ENCODE measurements at regions not wholly inside any gene's neighbourhood (a gene's known extent, or its start where the extent isn't known, plus 50 kb on each side); places are given as distances from the start of the nearest gene placed in this dataset.
"Not testable (repeated sequence)": the region's sequence is repeated elsewhere in the genome, so short reads cannot be mapped to it uniquely, and the experiment has no call there.

DNA sequence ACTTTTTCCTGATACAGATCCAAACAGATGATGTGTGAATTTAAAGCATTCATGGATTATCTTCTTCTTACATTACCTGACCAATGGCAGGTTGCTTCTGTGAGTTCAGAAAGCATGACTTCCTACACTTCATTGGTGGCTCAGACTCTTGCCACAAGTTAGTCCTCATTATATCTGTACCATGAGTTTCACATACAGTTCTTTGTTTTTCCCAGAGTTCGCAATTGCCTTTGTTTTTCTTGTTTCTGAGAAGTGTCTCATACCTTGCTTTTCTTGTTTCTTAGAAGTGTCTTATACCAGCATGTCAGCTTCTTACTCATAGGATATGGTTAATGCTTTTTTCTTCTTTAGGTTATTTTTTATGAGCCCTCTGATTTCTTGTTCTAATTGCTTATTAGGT lies 133.8 kb upstream of the TLE3 start:
- DNase-seq (ENCODE audit: low read depth), result no peak

DNA sequence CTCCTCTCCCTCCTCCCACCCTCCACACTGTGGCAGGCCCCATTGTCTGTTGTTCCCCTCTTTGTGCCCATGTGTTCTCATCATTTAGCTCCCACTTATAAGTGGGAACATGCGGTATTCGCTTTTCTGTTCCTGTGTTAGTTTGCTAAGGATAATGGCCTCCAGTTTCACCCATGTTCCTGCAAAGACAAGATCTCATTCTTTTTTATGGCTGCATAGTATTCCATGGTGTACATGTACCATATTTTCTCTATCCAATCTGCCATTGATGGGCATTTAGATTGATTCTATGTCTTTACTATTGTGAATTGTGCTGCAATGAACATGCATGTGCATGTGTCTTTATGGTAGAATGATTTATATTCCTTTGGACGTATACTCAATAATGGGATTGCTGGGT lies 130.2 kb upstream of the TLE3 start:
- DNase-seq (ENCODE audit: low read depth), result not testable (repeated sequence)

GRCh38 chr15:70227147-70227546 lies 129.4 kb upstream of the TLE3 start:
- DNase-seq (ENCODE audit: low read depth), result no peak

DNA sequence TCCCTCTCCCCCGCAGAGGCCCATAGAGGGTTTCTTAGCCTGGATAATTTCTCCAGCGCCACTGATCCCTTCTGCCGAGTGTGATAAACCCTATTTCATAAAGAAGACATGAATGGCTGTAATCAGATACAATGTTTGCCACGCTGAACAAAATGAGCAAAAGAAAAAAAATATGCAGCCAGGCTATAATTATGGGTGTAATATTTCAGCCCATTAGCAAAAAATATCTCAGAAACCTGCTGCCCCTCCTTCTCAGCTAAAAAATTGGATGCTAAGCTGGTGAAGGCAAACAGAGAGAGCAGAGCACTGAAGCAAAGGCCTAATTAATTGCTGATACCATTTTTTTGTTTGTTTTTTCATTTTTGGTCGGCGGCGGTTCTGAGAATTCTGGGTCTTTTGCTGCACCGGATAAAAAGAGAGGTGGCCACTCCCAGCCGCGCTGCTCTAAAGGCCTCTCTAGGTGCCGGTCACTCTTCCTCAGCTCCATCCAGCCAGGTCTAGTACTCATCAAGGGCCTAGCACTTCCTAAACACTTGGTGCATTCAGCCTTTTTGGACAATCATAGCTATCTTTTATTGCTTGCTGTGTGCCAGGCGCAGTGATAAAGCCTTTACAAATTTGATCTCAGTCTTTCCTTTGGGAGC lies 128.7 kb upstream of the TLE3 start:
- DNase-seq (ENCODE audit: low read depth), result no peak

GRCh38 chr15:70225416-70225815 lies 127.7 kb upstream of the TLE3 start:
- DNase-seq (ENCODE audit: low read depth), result no peak

DNA sequence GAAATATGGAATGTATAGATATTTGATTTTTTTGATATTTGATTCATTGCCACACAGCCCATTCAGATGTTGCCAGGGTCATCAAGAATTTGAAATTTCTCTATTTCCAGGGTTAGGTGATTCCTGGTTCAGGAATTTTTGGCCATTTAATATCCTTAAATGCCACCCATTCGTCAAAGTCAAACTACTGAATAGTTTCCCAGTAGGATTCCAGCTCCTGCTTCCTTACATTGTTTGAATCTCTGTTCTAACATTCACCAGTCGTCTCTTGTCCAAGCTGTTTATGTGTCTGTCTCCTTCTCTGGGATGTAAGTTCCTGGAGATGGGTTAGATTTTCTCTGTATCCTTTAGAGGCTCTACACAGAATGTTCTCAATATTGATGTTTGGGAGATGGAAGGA lies 124.9 kb upstream of the TLE3 start:
- DNase-seq (ENCODE audit: low read depth), result no peak

GRCh38 chr15:70220490-70221096 lies 122.9 kb upstream of the TLE3 start:
- DNase-seq (ENCODE audit: low read depth), result no peak

- DNase-seq (ENCODE audit: low read depth), result no peak
Measured at GRCh38 chr15:70219966-70220365, 122.2 kb upstream of the TLE3 start.

DNA sequence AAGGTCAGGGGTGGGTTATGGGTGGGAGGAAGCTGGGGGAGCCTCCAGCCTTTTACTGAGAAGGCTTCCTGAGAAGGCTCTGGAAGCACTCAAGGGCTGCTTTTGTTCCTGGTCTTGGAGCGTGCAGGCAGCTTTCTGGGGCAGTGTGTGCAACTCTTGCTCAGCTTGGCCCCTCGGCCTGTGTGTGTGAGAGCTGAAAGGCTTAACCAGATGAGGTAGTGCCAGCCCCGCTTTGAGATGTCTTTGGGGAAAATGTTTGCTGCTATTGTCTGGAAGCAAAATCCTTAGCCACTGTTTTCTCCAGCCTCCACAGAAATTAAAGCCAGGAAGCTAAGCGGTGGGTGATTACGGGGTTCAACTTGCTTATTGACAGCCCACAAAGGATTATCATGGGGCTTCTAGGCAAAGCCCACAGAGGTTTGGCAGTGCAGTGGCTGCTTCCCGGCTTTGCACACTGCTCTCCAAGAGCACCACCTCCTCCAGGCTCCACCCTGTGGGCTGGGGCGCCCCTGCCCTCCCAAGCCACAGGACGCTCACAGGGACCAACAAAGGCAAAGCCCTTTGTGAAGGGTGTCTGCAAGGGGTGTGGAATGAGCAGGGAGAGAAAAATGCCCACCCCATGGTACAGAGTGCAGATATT lies 121.7 kb upstream of the TLE3 start:
- DNase-seq (ENCODE audit: low read depth), result no peak

DNA sequence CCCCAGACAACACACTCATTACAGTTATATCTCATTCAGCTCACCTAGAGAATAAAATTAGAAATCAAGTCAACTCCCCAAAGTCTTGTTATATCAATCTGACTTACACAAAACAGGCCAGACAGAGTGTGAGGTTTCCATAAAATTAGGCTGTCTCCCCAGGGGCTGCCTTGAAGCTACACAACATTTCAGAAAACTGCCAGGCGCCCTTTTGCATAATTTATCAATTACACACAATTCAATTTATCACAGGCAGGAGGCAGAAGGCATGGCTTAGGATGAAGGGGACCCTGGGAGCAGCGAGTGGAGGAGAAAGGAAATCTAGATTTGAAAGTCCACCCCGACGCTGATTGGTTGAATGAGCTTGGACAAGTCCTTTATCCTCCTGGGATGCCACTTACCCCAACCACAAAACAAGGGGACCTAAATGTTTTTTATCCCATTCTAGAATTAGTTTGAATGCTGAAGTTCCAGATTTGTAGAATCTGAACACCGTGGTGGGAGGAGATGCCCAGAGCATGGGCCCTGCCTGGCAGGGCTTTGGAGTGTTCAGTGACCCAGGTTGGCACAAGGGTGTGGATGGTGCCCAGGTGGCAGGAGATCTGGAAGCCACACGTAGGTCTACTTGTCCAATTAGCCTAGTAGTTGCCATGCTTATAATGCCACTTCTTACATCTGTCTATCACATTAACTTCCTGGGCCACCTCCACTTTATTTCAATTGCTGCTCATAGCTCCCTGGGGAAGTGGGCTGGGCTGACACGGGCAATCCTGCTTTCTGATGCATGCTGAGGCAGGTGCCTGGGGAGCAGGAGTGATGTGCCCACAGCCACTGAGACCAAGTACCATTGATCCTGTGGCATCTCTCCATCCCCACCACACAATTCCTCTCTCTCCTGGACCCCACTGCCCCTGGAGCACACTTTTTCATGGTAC lies 119.8 kb upstream of the TLE3 start:
- no peak for DNase-seq (ENCODE audit: low read depth)

DNA sequence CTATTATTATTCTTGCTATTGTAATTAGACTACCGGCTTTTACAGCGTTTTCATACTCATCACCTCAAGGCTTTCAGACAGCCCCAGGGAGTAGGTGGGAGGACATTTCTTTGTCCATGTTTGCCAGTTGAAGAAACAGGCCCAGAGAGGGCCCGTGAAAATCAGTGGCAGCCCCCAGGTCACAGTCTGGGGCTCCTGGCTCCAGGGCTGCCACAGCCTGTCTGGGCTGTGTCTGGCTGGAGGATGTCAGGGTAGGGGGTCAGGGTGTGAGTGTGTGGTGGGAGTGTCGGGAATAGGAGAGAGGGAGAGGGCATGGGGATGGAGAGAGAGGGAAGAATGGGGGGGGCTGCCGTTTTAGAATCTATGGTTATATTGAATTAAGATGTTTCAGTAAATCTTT lies 118.2 kb upstream of the TLE3 start:
- no peak for DNase-seq (ENCODE audit: low read depth)

- DNase-seq (ENCODE audit: low read depth), result no peak
Measured at GRCh38 chr15:70214941-70215635, 117.4 kb upstream of the TLE3 start.

DNA sequence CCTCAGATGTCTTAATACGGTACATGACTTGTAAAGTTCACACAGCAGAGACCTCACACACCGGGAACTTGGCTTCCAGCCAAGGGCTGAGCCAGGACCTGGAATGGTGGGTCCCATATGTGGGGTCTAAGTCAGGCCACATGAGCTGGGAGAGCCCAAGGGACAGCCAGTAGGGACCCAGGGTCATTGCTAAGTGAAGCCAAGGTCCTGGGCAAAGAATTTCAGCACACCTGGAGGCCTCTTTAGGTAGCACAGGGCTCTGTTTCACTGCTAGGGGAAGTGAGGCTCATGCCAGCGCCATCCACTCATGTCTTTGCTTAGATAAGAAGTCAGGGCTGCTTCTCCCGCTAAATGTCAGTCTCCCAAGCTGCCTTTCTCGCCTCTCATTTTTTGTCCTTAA lies 116.6 kb upstream of the TLE3 start:
- DNase-seq (ENCODE audit: low read depth), result no peak

GRCh38 chr15:70213794-70214193 lies 116.1 kb upstream of the TLE3 start:
- DNase-seq (ENCODE audit: low read depth), result no peak

DNA sequence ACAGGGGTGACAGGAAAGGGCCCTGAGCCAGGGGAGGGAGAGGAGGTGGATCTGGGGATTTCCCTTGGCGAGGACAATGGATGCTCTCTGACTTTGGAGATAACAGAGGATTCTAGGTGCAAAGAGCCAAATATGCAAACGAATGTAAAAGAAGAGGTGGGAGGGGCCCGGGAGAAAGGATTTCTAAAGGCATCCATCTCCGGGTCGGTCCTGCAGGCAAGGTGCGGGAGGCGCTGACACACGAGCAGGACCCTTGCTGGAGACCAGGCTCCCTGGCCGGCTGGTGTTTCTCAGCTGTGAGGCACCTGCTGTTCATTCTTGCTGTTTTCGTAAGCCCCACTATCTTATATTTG lies 115.2 kb upstream of the TLE3 start:
- DNase-seq (ENCODE audit: low read depth), result no peak

DNA sequence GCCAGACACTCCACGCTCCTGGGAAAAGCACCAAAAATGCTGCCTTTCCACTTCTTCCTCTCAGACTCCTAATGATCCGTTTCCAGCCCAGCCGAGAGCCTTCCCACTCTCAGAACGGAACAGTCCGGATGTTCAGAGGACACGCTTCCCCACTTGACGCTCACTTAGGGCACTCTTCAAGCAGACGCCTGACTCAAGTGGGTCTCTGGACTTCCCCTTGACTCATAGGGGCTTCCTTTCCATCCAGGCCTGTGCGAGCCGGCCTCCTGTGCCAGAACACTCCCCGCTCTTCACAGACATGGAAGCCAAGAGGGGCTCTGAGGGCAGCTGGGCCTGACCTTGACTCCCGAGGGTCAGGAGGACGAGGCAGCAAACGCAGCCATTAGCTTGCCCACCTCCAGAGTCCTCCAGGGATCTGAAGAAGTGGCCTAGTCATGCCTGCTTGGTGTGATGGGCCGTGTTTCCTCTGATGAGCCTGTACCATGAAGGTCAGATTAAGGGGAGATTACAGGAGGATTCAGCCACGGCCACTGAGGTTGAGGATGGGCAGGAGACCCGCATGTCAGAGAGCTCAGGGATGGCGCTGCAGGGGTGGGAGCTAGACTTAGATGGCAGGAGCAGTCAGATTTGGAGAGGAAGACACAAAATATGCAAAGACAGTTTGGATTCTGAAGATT lies 114.7 kb upstream of the TLE3 start:
- no peak for DNase-seq (ENCODE audit: low read depth)

GRCh38 chr15:70210528-70210927 lies 112.8 kb upstream of the TLE3 start:
- no peak for DNase-seq (ENCODE audit: low read depth)

- DNase-seq (ENCODE audit: low read depth), result no peak
Measured at GRCh38 chr15:70210076-70210475, 112.4 kb upstream of the TLE3 start.

DNA sequence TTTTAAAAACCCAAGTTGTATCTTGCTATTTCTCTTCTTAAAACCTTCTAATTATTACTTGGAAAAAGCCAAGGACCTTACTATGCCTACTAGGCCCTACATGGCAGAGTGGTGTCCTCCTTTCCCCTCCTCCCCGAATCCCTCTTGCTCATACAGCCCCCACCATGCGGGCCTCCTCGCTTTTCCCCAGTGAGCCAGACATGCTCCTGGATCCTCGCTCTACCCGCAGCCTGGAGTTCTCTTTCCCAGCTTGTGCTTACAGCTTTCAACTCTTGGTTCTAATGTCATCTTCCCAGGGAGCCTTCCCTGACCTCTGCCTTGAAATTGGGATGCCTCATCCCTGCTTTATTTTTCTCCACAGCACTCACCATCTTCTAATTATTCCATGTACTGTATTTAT lies 111.8 kb upstream of the TLE3 start:
- no peak for DNase-seq (ENCODE audit: low read depth)

DNA sequence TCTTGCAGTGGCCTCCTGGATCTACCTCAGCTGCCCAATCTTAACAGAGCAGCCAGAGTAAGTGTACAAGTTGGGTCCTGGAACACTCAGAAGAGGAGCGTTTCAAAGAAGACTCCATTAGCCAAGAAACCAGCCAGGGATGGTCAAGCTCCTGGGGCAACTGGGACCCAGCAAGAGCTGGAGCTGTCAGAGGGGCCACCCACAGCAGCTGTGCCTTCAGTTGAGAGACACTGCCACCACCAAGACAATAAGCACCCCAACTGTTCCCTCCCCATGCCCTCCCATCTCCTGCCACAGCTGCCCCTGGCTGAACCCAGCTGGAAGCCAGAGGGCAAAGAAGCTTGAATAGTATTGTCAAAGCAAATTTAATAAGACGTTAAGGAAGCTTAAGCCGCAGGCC lies 110.6 kb upstream of the TLE3 start:
- no peak for DNase-seq (ENCODE audit: low read depth)

DNA sequence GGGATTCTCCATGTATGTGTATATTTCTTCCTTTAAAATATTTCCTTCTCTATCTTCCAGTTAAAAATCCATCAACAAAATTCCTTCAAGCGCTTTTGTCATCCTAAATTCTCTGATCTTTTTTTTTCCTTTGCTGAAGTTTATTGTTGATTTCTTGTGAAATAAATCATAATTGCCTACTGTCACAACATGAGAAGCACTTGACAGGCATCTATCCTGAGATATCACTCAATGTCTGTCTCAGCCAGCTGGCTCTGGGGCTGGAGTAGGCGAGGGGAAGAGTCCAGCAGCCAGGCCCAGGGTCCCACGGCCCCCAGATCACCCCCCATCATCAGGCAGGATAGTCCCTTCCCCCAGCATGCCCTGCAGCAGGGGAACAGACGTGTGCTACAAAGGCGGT lies 109.0 kb upstream of the TLE3 start:
- DNase-seq (ENCODE audit: low read depth), result no peak

Data from M059J (cell line).